ENCODE measurements at regions not wholly inside any gene's neighbourhood (a gene's known extent, or its start where the extent isn't known, plus 50 kb on each side); places are given as distances from the start of the nearest gene placed in this dataset.

- 79 to 80% methylated on average over 6 to 9 of the region's 16 CpGs for WGBS, 2 experiments (ENCODE audit: insufficient coverage in 2 of 2)
- Histone ChIP-seq H3K4me3 (ENCODE audit: extremely low read depth, insufficient read depth, low read length, poor library complexity, severe bottlenecking) (no peak overlapping the region), H3K4me1 (ENCODE audit: control insufficient read depth, insufficient read depth, low read length, poor library complexity, severe bottlenecking) (peaks cover 1% of the 10 kb centered on the region), H3K9me3 (ENCODE audit: control insufficient read depth, low read length) (no peaks in the 10 kb centered on the region), H3K36me3 (ENCODE audit: control insufficient read depth, insufficient read depth, low read length) (no peaks in the 10 kb centered on the region), H3K27ac (ENCODE audit: low read depth, low read length, severe bottlenecking) (no peak overlapping the region)
These were observed 225.8 kb upstream of the HS6ST1 start for GRCh38 chr2:128544321-128545037.

- 86 to 96% methylated on average over 3 to 4 of the region's 5 CpGs for WGBS, 2 experiments (ENCODE audit: insufficient coverage in 2 of 2)
- Histone ChIP-seq H3K4me3 (ENCODE audit: extremely low read depth, insufficient read depth, low read length, poor library complexity, severe bottlenecking) (no peak overlapping the region), H3K27ac (ENCODE audit: low read depth, low read length, severe bottlenecking) (no peak overlapping the region), H3K4me1 (ENCODE audit: control insufficient read depth, insufficient read depth, low read length, poor library complexity, severe bottlenecking) (peaks cover 4% of the 10 kb centered on the region), H3K9me3 (ENCODE audit: control insufficient read depth, low read length) (no peaks in the 10 kb centered on the region), H3K36me3 (ENCODE audit: control insufficient read depth, insufficient read depth, low read length) (no peaks in the 10 kb centered on the region)
These were observed 226.4 kb upstream of the HS6ST1 start for GRCh38 chr2:128545085-128545484.

- Histone ChIP-seq H3K9me3 (ENCODE audit: control insufficient read depth, low read length) (no peaks in the 10 kb centered on the region), H3K4me3 (ENCODE audit: extremely low read depth, insufficient read depth, low read length, poor library complexity, severe bottlenecking) (no peak overlapping the region), H3K36me3 (ENCODE audit: control insufficient read depth, insufficient read depth, low read length) (no peaks in the 10 kb centered on the region), H3K27ac (ENCODE audit: low read depth, low read length, severe bottlenecking) (no peak overlapping the region), H3K4me1 (ENCODE audit: control insufficient read depth, insufficient read depth, low read length, poor library complexity, severe bottlenecking) (peaks cover 4% of the 10 kb centered on the region)
- 91% methylated on average over 6 to 7 of the region's 7 CpGs for WGBS, 2 experiments (ENCODE audit: insufficient coverage in 2 of 2)
These were observed 227.2 kb upstream of the HS6ST1 start for GRCh38 chr2:128545829-128546228.

- no peaks in the 10 kb centered on the region for H3K9me3 ChIP-seq (ENCODE audit: control insufficient read depth, low read length)
- 29 to 43% methylated on average over 2 of the region's 3 CpGs for WGBS, 2 experiments (ENCODE audit: insufficient coverage in 2 of 2)
- no peaks in the 10 kb centered on the region for H3K36me3 ChIP-seq (ENCODE audit: control insufficient read depth, insufficient read depth, low read length)
- no peak overlapping the region for H3K27ac ChIP-seq (ENCODE audit: low read depth, low read length, severe bottlenecking)
- H3K4me1 ChIP-seq (ENCODE audit: control insufficient read depth, insufficient read depth, low read length, poor library complexity, severe bottlenecking): peaks cover 4% of the 10 kb centered on the region
- H3K4me3 ChIP-seq (ENCODE audit: extremely low read depth, insufficient read depth, low read length, poor library complexity, severe bottlenecking): no peak overlapping the region
These were observed 229.0 kb upstream of the HS6ST1 start for GRCh38 chr2:128547667-128548066.

GRCh38 chr2:128548461-128548891 lies 229.8 kb upstream of the HS6ST1 start:
- Histone ChIP-seq H3K27ac (ENCODE audit: low read depth, low read length, severe bottlenecking) (no peak overlapping the region), H3K4me3 (ENCODE audit: extremely low read depth, insufficient read depth, low read length, poor library complexity, severe bottlenecking) (no peak overlapping the region), H3K9me3 (ENCODE audit: control insufficient read depth, low read length) (no peaks in the 10 kb centered on the region), H3K4me1 (ENCODE audit: control insufficient read depth, insufficient read depth, low read length, poor library complexity, severe bottlenecking) (peaks cover 4% of the 10 kb centered on the region), H3K36me3 (ENCODE audit: control insufficient read depth, insufficient read depth, low read length) (no peaks in the 10 kb centered on the region)
- WGBS, 2 experiments (ENCODE audit: insufficient coverage in 2 of 2): 95 to 96% methylated on average over 4 to 5 of the region's 9 CpGs

- WGBS, 2 experiments (ENCODE audit: insufficient coverage in 2 of 2): 94 to 95% methylated on average over 3 to 4 of the region's 5 CpGs
- H3K9me3 ChIP-seq (ENCODE audit: control insufficient read depth, low read length): no peaks in the 10 kb centered on the region
- no peak overlapping the region for H3K4me3 ChIP-seq (ENCODE audit: extremely low read depth, insufficient read depth, low read length, poor library complexity, severe bottlenecking)
- no peaks in the 10 kb centered on the region for H3K36me3 ChIP-seq (ENCODE audit: control insufficient read depth, insufficient read depth, low read length)
- no peak overlapping the region for H3K27ac ChIP-seq (ENCODE audit: low read depth, low read length, severe bottlenecking)
- peaks cover 4% of the 10 kb centered on the region for H3K4me1 ChIP-seq (ENCODE audit: control insufficient read depth, insufficient read depth, low read length, poor library complexity, severe bottlenecking)
These were observed 230.4 kb upstream of the HS6ST1 start for GRCh38 chr2:128549094-128549493.

- 62 to 79% methylated on average over 3 to 7 of the region's 11 CpGs for WGBS, 2 experiments (ENCODE audit: insufficient coverage in 2 of 2)
- Histone ChIP-seq H3K4me3 (ENCODE audit: extremely low read depth, insufficient read depth, low read length, poor library complexity, severe bottlenecking) (no peak overlapping the region), H3K4me1 (ENCODE audit: control insufficient read depth, insufficient read depth, low read length, poor library complexity, severe bottlenecking) (peaks cover 4% of the 10 kb centered on the region), H3K27ac (ENCODE audit: low read depth, low read length, severe bottlenecking) (no peak overlapping the region), H3K9me3 (ENCODE audit: control insufficient read depth, low read length) (no peaks in the 10 kb centered on the region), H3K36me3 (ENCODE audit: control insufficient read depth, insufficient read depth, low read length) (no peaks in the 10 kb centered on the region)
These were observed 231.1 kb upstream of the HS6ST1 start for GRCh38 chr2:128549646-128550260.

GRCh38 chr2:128550389-128550788 lies 231.7 kb upstream of the HS6ST1 start:
- no peak overlapping the region for H3K4me3 ChIP-seq (ENCODE audit: extremely low read depth, insufficient read depth, low read length, poor library complexity, severe bottlenecking)
- H3K9me3 ChIP-seq (ENCODE audit: control insufficient read depth, low read length): no peaks in the 10 kb centered on the region
- WGBS, 2 experiments (ENCODE audit: insufficient coverage in 2 of 2): 86 to 88% methylated on average over 6 of the region's 6 CpGs
- H3K36me3 ChIP-seq (ENCODE audit: control insufficient read depth, insufficient read depth, low read length): no peaks in the 10 kb centered on the region
- H3K27ac ChIP-seq (ENCODE audit: low read depth, low read length, severe bottlenecking): no peak overlapping the region
- peaks cover 4% of the 10 kb centered on the region for H3K4me1 ChIP-seq (ENCODE audit: control insufficient read depth, insufficient read depth, low read length, poor library complexity, severe bottlenecking)

- Histone ChIP-seq H3K9me3 (ENCODE audit: control insufficient read depth, low read length) (no peaks in the 10 kb centered on the region), H3K4me3 (ENCODE audit: extremely low read depth, insufficient read depth, low read length, poor library complexity, severe bottlenecking) (no peak overlapping the region), H3K27ac (ENCODE audit: low read depth, low read length, severe bottlenecking) (no peak overlapping the region), H3K4me1 (ENCODE audit: control insufficient read depth, insufficient read depth, low read length, poor library complexity, severe bottlenecking) (peaks cover 4% of the 10 kb centered on the region), H3K36me3 (ENCODE audit: control insufficient read depth, insufficient read depth, low read length) (no peaks in the 10 kb centered on the region)
- WGBS, 2 experiments (ENCODE audit: insufficient coverage in 2 of 2): 86 to 93% methylated on average over 3 to 9 of the region's 9 CpGs
These were observed 232.2 kb upstream of the HS6ST1 start for GRCh38 chr2:128550801-128551416.

- peaks cover 4% of the 10 kb centered on the region for H3K4me1 ChIP-seq (ENCODE audit: control insufficient read depth, insufficient read depth, low read length, poor library complexity, severe bottlenecking)
- 86 to 95% methylated on average over 3 to 4 of the region's 7 CpGs for WGBS, 2 experiments (ENCODE audit: insufficient coverage in 2 of 2)
- H3K9me3 ChIP-seq (ENCODE audit: control insufficient read depth, low read length): no peaks in the 10 kb centered on the region
- no peak overlapping the region for H3K27ac ChIP-seq (ENCODE audit: low read depth, low read length, severe bottlenecking)
- no peaks in the 10 kb centered on the region for H3K36me3 ChIP-seq (ENCODE audit: control insufficient read depth, insufficient read depth, low read length)
- H3K4me3 ChIP-seq (ENCODE audit: extremely low read depth, insufficient read depth, low read length, poor library complexity, severe bottlenecking): no peak overlapping the region
These were observed 232.8 kb upstream of the HS6ST1 start for GRCh38 chr2:128551435-128551834.
